ENCODE measurements at regions not wholly inside any gene's neighbourhood (a gene's known extent, or its start where the extent isn't known, plus 50 kb on each side); places are given as distances from the start of the nearest gene placed in this dataset.
A peak's percentile ranks its signal among the peaks of the same experiment; 100 is the strongest.
"Not testable (repeated sequence)": the region's sequence is repeated elsewhere in the genome, so short reads cannot be mapped to it uniquely, and the experiment has no call there.

- DNase-seq (ENCODE audit: low read depth in 2 of 2): no peak
These were observed 86.7 kb upstream of the XYLT1 start for GRCh38 chr16:17557480-17557879.

- DNase-seq (ENCODE audit: low read depth in 2 of 2): no peak
These were observed 85.7 kb upstream of the XYLT1 start for GRCh38 chr16:17556276-17557052.

GRCh38 chr16:17555176-17555575, 84.4 kb upstream of the XYLT1 start:
- peak; percentile 88 to 90 for DNase-seq (ENCODE audit: low read depth in 2 of 2)

GRCh38 chr16:17552351-17552750, 81.6 kb upstream of the XYLT1 start:
- no peak for DNase-seq (ENCODE audit: low read depth in 2 of 2)

GRCh38 chr16:17551682-17552081, 80.9 kb upstream of the XYLT1 start:
- DNase-seq (ENCODE audit: low read depth in 2 of 2): not testable (repeated sequence)

- no peak for DNase-seq (ENCODE audit: low read depth in 2 of 2)
These were observed 78.1 kb upstream of the XYLT1 start for GRCh38 chr16:17548825-17549224.

GRCh38 chr16:17544785-17545184, 74.0 kb upstream of the XYLT1 start:
- DNase-seq (ENCODE audit: low read depth in 2 of 2): no peak

- DNase-seq (ENCODE audit: low read depth in 2 of 2): no peak
These were observed 73.5 kb upstream of the XYLT1 start for GRCh38 chr16:17544304-17544703.

GRCh38 chr16:17543073-17543472, 72.3 kb upstream of the XYLT1 start:
- DNase-seq (ENCODE audit: low read depth in 2 of 2): no peak

GRCh38 chr16:17541324-17541723, 70.6 kb upstream of the XYLT1 start:
- no peak for DNase-seq (ENCODE audit: low read depth in 2 of 2)

- no peak for DNase-seq (ENCODE audit: low read depth in 2 of 2)
These were observed 68.2 kb upstream of the XYLT1 start for GRCh38 chr16:17538927-17539326.

GRCh38 chr16:17532338-17532995, 61.7 kb upstream of the XYLT1 start:
- no peak for DNase-seq (ENCODE audit: low read depth in 2 of 2)

GRCh38 chr16:17529982-17530760, 59.4 kb upstream of the XYLT1 start:
- no peak for DNase-seq (ENCODE audit: low read depth in 2 of 2)

GRCh38 chr16:17526956-17527937, 56.5 kb upstream of the XYLT1 start:
- no peak for DNase-seq (ENCODE audit: low read depth in 2 of 2)

- DNase-seq (ENCODE audit: low read depth in 2 of 2): no peak
These were observed 53.9 kb upstream of the XYLT1 start for GRCh38 chr16:17524656-17525055.

- peak; percentile 65 to 70 for DNase-seq (ENCODE audit: low read depth in 2 of 2)
These were observed 49.8 kb upstream of the XYLT1 start for GRCh38 chr16:17520561-17520960.
